ENCODE measurements at regions not wholly inside any gene's neighbourhood (a gene's known extent, or its start where the extent isn't known, plus 50 kb on each side); places are given as distances from the start of the nearest gene placed in this dataset.

DNA sequence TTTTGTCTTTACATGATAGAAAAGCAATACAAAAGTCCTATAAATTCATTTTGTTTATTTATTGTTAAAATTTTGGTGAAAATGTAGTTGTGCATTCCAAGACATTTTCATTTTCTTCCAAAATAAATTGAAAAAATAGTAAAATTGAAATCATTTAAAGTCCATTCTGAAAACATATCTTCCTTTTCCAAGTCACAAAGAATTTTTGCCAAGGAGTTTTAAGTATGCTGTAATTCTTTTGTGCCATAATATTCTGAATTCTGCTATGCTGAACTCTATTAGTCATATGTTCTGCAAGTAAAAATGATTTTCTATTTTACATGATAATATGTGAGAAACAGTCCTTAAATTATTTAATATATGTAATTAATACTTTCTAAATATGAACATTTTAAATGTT is 879.6 kb upstream of the SLC10A2 start:
- TF ChIP-seq, protein P1, sequence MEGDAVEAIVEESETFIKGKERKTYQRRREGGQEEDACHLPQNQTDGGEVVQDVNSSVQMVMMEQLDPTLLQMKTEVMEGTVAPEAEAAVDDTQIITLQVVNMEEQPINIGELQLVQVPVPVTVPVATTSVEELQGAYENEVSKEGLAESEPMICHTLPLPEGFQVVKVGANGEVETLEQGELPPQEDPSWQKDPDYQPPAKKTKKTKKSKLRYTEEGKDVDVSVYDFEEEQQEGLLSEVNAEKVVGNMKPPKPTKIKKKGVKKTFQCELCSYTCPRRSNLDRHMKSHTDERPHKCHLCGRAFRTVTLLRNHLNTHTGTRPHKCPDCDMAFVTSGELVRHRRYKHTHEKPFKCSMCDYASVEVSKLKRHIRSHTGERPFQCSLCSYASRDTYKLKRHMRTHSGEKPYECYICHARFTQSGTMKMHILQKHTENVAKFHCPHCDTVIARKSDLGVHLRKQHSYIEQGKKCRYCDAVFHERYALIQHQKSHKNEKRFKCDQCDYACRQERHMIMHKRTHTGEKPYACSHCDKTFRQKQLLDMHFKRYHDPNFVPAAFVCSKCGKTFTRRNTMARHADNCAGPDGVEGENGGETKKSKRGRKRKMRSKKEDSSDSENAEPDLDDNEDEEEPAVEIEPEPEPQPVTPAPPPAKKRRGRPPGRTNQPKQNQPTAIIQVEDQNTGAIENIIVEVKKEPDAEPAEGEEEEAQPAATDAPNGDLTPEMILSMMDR (IDR thresholded peaks at IDR 0.05; ENCODE audit: low read depth, low read length): no peak
- no peak for TF ChIP-seq EZH2phosphoT487 (IDR thresholded peaks at IDR 0.05; ENCODE audit: low read depth)

Measured in OCI-LY3 (cell line).